Astrocyte (in vitro differentiated cells and primary cell): ENCODE measurements at regions not wholly inside any gene's neighbourhood (a gene's known extent, or its start where the extent isn't known, plus 50 kb on each side); places are given as distances from the start of the nearest gene placed in this dataset.
A peak's percentile ranks its signal among the peaks of the same experiment; 100 is the strongest.

ENCODE experiments used
- DNase-seq: peaks from one replicate; pipeline ENCODE4 v3.0.0-alpha.2; 2010; ENCODE audit warnings: low read depth
- FAIRE-seq: peaks from 2 replicates; lab custom pipeline; 2011; peaks lifted over from hg19 to GRCh38; lab: Jason Lieb, UNC
- H2AFZ ChIP-seq: 2 replicates; pipeline ENCODE4 v1.6.0; 2012; ENCODE audit warnings: low read depth, low read length, inconsistent platforms
- H3K27ac ChIP-seq: 2 replicates; pipeline ENCODE4 v1.5.1; 2011; ENCODE audit warnings: low read depth, low read length, inconsistent platforms
- H3K27me3 ChIP-seq: 2 replicates; pipeline ENCODE4 v1.6.0; 2011; ENCODE audit warnings: low read length, inconsistent platforms; ENCODE audit not compliant: insufficient read depth
- H3K36me3 ChIP-seq: 2 replicates; pipeline ENCODE4 v1.5.1; 2011; ENCODE audit warnings: low read length, inconsistent platforms; ENCODE audit not compliant: insufficient read depth
- H3K4me1 ChIP-seq: 2 replicates; pipeline ENCODE4 v1.5.1; 2011; ENCODE audit warnings: low read length, inconsistent platforms; ENCODE audit not compliant: insufficient read depth
- H3K4me2 ChIP-seq: 2 replicates; pipeline ENCODE4 v1.6.0; 2012; ENCODE audit warnings: low read length, inconsistent platforms
- H3K4me3 ChIP-seq: 2 replicates; pipeline ENCODE4 v1.5.1; 2011; ENCODE audit warnings: low read depth, mild to moderate bottlenecking, low read length, inconsistent platforms; ENCODE audit not compliant: insufficient read depth
- H3K79me2 ChIP-seq: 2 replicates; pipeline ENCODE4 v1.6.0; 2012; ENCODE audit warnings: mild to moderate bottlenecking, low read length, inconsistent platforms; ENCODE audit not compliant: insufficient read depth
- H3K9ac ChIP-seq: 2 replicates; pipeline ENCODE4 v1.6.0; 2012; ENCODE audit warnings: mild to moderate bottlenecking, low read length, inconsistent platforms
- H3K9me3 ChIP-seq: 2 replicates; pipeline ENCODE4 v1.5.1; 2012; ENCODE audit warnings: low read depth, mild to moderate bottlenecking, low read length, inconsistent platforms; ENCODE audit not compliant: insufficient read depth
- H4K20me1 ChIP-seq: 2 replicates; pipeline ENCODE4 v1.6.0; 2012; ENCODE audit warnings: low read length, inconsistent platforms; ENCODE audit not compliant: insufficient read depth
- H3K27ac Mint-ChIP-seq: one replicate; pipeline ENCODE4 v1.8.0; 2021; ENCODE audit warnings: mild to moderate bottlenecking, mixed read lengths; ENCODE audit not compliant: unreplicated experiment
- H3K27me3 Mint-ChIP-seq: one replicate; pipeline ENCODE4 v1.8.0; 2021; ENCODE audit warnings: low read depth, mixed read lengths; ENCODE audit not compliant: unreplicated experiment
- H3K36me3 Mint-ChIP-seq: one replicate; pipeline ENCODE4 v1.8.0; 2021; ENCODE audit warnings: low read depth, mixed read lengths; ENCODE audit not compliant: unreplicated experiment
- H3K4me1 Mint-ChIP-seq: one replicate; pipeline ENCODE4 v1.8.0; 2021; ENCODE audit warnings: low read depth, mixed read lengths; ENCODE audit not compliant: unreplicated experiment
- H3K4me3 Mint-ChIP-seq: one replicate; pipeline ENCODE4 v1.8.0; 2021; ENCODE audit warnings: mild to moderate bottlenecking, moderate library complexity, mixed read lengths; ENCODE audit not compliant: unreplicated experiment
- H3K9me3 Mint-ChIP-seq: one replicate; pipeline ENCODE4 v1.8.0; 2021; ENCODE audit warnings: mild to moderate bottlenecking, mixed read lengths; ENCODE audit not compliant: unreplicated experiment
- EZH2 ChIP-seq: IDR thresholded peaks from 2 replicates; pipeline ENCODE4 v1.6.1; 2012; ENCODE audit warnings: mild to moderate bottlenecking, low read length, inconsistent platforms; ENCODE audit not compliant: insufficient read depth
- TF ChIP-seq, protein P1 (sequence below): IDR thresholded peaks from 2 replicates; pipeline ENCODE4 v1.5.1; 2011; ENCODE audit warnings: low read depth, mild to moderate bottlenecking, inconsistent platforms, low read length, moderate library complexity; ENCODE audit not compliant: insufficient read depth

DNA sequence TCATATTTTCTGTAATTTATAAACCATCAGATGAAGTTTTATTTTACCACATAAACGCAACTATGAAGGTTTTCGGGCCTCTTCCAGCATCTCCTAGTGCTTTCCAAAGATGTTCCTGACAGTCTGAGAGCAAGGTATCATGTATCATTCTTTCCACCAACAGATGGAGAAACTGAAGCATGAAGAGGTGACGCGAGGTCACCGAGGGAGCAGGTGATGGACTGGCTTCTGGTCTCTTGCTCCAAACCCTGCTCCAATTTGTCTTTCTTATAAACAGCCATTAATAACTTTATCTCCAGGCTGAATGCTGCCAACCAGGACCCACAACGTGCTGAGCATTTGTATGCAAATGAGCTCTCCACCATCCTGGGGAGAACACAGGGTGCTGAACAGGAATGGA is 86.3 kb upstream of the MAML3 start:
- H3K4me1 ChIP-seq: peaks cover 35% of the 10 kb centered on the region
- H3K4me3 ChIP-seq: no peak overlapping the region
- Mint-ChIP-seq H3K27me3 (no peaks in the 10 kb centered on the region), H3K27ac (no peak overlapping the region), H3K36me3 (no peaks in the 10 kb centered on the region), H3K4me1 (peaks cover 27% of the 10 kb centered on the region), H3K4me3 (no peak overlapping the region), H3K9me3 (no peaks in the 10 kb centered on the region)
- no peaks in the 10 kb centered on the region for H3K36me3 ChIP-seq
- H3K27ac ChIP-seq: no peak overlapping the region
- TF ChIP-seq EZH2: no peak
- TF ChIP-seq, protein P1, sequence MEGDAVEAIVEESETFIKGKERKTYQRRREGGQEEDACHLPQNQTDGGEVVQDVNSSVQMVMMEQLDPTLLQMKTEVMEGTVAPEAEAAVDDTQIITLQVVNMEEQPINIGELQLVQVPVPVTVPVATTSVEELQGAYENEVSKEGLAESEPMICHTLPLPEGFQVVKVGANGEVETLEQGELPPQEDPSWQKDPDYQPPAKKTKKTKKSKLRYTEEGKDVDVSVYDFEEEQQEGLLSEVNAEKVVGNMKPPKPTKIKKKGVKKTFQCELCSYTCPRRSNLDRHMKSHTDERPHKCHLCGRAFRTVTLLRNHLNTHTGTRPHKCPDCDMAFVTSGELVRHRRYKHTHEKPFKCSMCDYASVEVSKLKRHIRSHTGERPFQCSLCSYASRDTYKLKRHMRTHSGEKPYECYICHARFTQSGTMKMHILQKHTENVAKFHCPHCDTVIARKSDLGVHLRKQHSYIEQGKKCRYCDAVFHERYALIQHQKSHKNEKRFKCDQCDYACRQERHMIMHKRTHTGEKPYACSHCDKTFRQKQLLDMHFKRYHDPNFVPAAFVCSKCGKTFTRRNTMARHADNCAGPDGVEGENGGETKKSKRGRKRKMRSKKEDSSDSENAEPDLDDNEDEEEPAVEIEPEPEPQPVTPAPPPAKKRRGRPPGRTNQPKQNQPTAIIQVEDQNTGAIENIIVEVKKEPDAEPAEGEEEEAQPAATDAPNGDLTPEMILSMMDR: no peak
- H3K9ac ChIP-seq: no peak overlapping the region
- H3K9me3 ChIP-seq: no peaks in the 10 kb centered on the region
- H2AFZ ChIP-seq: no peak overlapping the region
- H3K4me2 ChIP-seq: no peak overlapping the region
- H4K20me1 ChIP-seq: no peaks in the 10 kb centered on the region
- no peaks in the 10 kb centered on the region for H3K27me3 ChIP-seq
- no peak for DNase-seq
- no peak for FAIRE-seq
- H3K79me2 ChIP-seq: no peaks in the 10 kb centered on the region

DNA sequence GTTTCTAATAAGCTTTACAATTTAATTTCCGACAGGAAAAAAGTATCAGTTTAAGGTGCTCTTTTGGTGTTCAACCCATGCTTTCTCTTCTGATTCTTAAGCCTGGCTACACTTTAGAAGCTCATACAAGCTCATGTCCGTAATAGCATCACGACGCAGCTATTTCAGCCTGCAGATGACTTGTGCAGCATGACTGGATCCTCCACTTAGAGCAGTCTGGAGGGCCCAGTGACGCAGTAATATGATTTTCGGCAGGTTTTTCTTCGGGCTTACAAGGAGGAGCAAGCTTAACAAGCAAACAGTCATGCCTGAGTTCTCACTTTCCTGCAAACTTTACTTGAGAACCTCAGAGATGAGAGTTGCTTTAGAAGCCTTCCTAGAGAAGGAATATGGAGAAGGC is 85.3 kb upstream of the MAML3 start:
- H3K9me3 Mint-ChIP-seq: no peaks in the 10 kb centered on the region
- no peaks in the 10 kb centered on the region for H3K36me3 Mint-ChIP-seq
- H2AFZ ChIP-seq: no peak overlapping the region
- no peak overlapping the region for H3K4me2 ChIP-seq
- H3K4me3 ChIP-seq: no peak overlapping the region
- DNase-seq: no peak
- H3K27me3 ChIP-seq: no peaks in the 10 kb centered on the region
- H3K27ac Mint-ChIP-seq: no peak overlapping the region
- no peaks in the 10 kb centered on the region for H3K79me2 ChIP-seq
- no peak overlapping the region for H3K4me3 Mint-ChIP-seq
- TF ChIP-seq, protein P1: no peak
- no peak for TF ChIP-seq EZH2
- FAIRE-seq: no peak
- H3K4me1 ChIP-seq: peaks cover 39% of the 10 kb centered on the region
- H3K36me3 ChIP-seq: no peaks in the 10 kb centered on the region
- H3K9ac ChIP-seq: no peak overlapping the region
- peaks cover 30% of the 10 kb centered on the region for H3K4me1 Mint-ChIP-seq
- no peaks in the 10 kb centered on the region for H3K27me3 Mint-ChIP-seq
- H3K9me3 ChIP-seq: no peaks in the 10 kb centered on the region
- H3K27ac ChIP-seq: no peak overlapping the region
- H4K20me1 ChIP-seq: no peaks in the 10 kb centered on the region

DNA sequence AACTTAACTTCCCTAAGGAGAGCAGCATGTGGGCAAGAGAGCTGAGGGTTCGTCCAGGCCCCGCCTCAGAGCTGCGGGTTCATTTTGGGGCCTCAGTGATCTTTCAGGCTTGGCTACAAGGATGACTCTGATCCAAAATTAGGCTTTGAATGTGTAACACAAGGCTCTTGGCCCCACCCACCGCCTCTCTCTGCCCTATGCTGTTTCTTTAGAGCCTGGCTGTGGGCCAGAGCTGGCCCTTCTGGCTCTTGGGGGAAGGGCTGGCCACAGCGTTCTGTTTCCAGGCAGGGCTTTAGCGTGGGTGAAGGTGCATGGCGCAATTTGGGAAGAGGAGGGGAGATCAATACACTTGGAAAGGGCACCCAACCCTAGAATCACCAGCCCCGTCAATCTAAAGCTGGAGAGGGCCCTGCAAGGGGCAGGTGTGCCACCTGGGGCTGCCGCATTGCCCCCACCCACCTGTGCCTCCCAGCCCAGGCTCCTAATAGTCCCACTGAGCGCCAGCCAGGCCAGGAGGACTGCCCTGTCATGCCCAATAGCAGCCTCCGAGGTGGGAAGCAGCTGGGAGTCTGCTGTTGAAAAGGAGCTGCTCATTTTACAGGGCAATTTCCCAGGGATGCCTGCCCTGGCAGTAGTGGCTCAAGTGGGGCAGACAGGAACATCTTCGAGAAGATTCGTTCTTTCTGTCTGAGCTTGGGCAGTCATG is 84.5 kb upstream of the MAML3 start:
- FAIRE-seq: no peak
- DNase-seq: peak; percentile 74

More for the DNA sequence above, 84.5 kb upstream of the MAML3 start:
- Histone ChIP-seq H3K27me3 (no peaks in the 10 kb centered on the region), H3K9ac (peak overlapping the region; percentile 44), H2AFZ (peak overlapping the region; percentile 60), H3K9me3 (no peaks in the 10 kb centered on the region), H3K4me3 (no peak overlapping the region), H3K4me2 (peak overlapping the region; percentile 65), H3K27ac (peak overlapping the region; percentile 52), H4K20me1 (no peaks in the 10 kb centered on the region), H3K79me2 (no peaks in the 10 kb centered on the region), H3K4me1 (peaks cover 47% of the 10 kb centered on the region), H3K36me3 (no peaks in the 10 kb centered on the region)
- Mint-ChIP-seq H3K27ac (peak overlapping the region; percentile 82), H3K4me3 (peak overlapping the region; percentile 58), H3K9me3 (no peaks in the 10 kb centered on the region), H3K36me3 (no peaks in the 10 kb centered on the region), H3K4me1 (peaks cover 34% of the 10 kb centered on the region), H3K27me3 (no peaks in the 10 kb centered on the region)
- no peak for TF ChIP-seq EZH2
- TF ChIP-seq, protein P1: no peak
